ENCODE measurements at regions not wholly inside any gene's neighbourhood (a gene's known extent, or its start where the extent isn't known, plus 50 kb on each side); places are given as distances from the start of the nearest gene placed in this dataset.

DNA sequence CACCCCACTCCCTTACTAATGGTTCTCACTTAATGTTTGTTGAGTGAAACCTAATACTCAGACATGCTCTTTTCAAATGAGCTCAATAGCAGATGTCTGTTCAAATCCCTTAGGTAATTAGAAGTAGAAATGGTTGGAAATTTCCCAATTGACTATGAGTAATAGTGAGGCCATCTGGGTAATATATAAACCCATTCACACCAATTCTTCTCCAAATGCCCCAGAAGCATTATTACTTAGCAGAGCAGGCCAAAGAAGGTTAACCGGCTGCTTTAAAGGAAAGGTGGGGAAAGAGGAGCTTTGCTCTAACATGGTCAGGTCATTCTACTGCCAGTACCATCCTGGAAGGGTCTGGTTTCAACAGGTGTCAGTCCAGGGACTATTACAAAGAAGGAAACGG, 119.5 kb upstream of the MTAP start:
- Mint-ChIP-seq H3K27me3 (peaks cover 0 to 2% (median 0%) of the 10 kb centered on the region in 5 donors), H3K4me1 (peaks cover 2 to 18% (median 14%) of the 10 kb centered on the region in 4 donors), H3K36me3 (no peaks in the 10 kb centered on the region), H3K9me3 (no peaks in the 10 kb centered on the region), H3K27ac (peak overlapping the region in 1 of 10 donors; percentile 31), H3K4me3 (no peak overlapping the region)
- no peak for ATAC-seq
- no peak for DNase-seq
- POLR2A ChIA-PET, result no interaction called here

DNA sequence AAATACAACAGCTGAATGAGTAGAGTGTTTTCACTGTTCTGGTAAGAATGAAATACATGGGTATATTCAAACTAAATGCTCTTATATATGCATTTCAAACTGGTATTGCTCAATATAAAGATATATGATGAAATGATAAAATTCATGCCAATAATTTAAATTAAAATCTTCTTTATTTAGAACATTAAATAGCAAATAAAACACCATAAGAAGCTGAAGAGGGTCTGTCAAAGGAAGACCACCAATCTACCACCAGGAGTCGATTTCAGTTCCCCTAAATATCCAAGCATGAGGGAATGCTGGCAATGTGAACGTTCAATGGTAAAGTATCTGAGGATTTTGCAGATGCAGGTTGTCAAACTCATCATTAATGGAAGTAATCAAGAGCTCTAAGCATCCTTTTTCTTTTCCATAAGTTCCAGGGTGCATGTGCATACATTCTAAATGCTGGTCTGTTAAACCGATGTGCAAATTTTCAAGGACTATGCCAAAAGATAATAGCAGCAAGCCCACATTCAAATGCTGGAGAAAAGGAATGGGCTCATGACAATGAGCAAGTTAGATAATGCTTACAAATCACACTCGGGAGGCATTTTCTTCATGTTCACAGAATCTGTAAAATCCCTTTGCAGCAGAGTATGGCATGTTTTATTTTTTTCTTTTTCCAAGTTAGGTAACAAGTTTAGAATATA, 118.8 kb upstream of the MTAP start:
- POLR2A ChIA-PET, result no interaction called here
- H3K27ac Mint-ChIP-seq, result no peak overlapping the region
- DNase-seq (no peak), ATAC-seq (no peak)
- H3K4me3 Mint-ChIP-seq, result no peak overlapping the region
- H3K36me3 Mint-ChIP-seq, result no peaks in the 10 kb centered on the region
- H3K9me3 Mint-ChIP-seq, result no peaks in the 10 kb centered on the region
- peaks cover 2 to 24% (median 17%) of the 10 kb centered on the region in 4 donors for H3K4me1 Mint-ChIP-seq
- H3K27me3 Mint-ChIP-seq, result peaks cover 0 to 2% (median 0%) of the 10 kb centered on the region in 5 donors

DNA sequence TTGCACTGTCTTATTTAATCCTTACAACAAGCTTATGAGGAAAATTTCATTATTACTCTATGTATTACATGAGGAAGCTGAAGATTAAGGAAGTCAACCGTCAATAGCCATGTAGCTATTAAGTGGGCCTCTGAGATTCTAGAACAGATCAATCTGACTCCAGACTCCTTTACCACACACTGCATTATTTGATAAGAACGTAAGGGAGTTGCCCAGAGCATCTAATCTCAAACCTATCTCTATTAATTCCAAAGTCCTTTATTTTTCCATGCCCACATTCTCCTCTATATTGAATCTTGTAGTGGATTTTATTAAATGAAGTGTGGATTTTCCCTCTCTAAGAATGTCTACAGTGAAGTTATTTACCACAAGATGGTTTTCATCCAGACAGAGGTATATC, 118.2 kb upstream of the MTAP start:
- no peak for ATAC-seq
- Mint-ChIP-seq H3K9me3 (no peaks in the 10 kb centered on the region), H3K4me3 (no peak overlapping the region), H3K36me3 (no peaks in the 10 kb centered on the region), H3K4me1 (peaks cover 3 to 26% (median 18%) of the 10 kb centered on the region in 4 donors), H3K27ac (peak overlapping the region in 1 of 10 donors; percentile 28), H3K27me3 (peaks cover 0 to 2% (median 0%) of the 10 kb centered on the region in 5 donors)
- POLR2A ChIA-PET, result no interaction called here
- no peak for DNase-seq

DNA sequence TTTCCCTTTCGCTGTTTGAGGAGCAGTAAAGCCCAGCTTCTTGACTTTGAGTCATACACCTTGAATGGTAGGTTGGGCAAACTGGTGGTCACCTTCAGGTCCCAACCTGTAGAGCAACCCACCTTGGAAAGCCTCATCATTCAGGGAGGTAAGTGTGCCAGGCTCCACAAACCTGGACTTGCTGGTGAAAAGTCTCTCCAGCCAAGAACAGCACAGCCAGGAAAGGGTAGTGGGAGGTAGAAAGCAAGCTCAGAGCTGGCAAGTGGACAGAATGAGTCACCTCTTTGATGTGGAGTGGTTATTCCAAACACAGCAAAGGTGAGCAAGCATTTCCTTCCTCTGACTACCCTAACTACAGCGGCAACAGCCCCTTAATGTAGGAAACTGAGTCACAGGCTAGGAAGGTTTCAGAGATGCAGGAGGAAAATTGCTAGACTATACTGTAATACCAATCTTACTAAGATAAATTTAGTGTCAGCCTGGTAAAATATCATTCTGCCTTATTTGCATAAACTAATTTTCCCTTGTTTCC, 117.5 kb upstream of the MTAP start:
- no peak for DNase-seq
- POLR2A ChIA-PET, result no interaction called here
- H3K27me3 Mint-ChIP-seq, result peaks cover 0 to 2% (median 0%) of the 10 kb centered on the region in 5 donors
- peaks cover 5 to 29% (median 18%) of the 10 kb centered on the region in 4 donors for H3K4me1 Mint-ChIP-seq
- H3K27ac Mint-ChIP-seq, result peak overlapping the region in 1 of 10 donors; percentile 48
- ATAC-seq, result no peak
- no peaks in the 10 kb centered on the region for H3K36me3 Mint-ChIP-seq
- no peaks in the 10 kb centered on the region for H3K9me3 Mint-ChIP-seq
- H3K4me3 Mint-ChIP-seq, result no peak overlapping the region

DNA sequence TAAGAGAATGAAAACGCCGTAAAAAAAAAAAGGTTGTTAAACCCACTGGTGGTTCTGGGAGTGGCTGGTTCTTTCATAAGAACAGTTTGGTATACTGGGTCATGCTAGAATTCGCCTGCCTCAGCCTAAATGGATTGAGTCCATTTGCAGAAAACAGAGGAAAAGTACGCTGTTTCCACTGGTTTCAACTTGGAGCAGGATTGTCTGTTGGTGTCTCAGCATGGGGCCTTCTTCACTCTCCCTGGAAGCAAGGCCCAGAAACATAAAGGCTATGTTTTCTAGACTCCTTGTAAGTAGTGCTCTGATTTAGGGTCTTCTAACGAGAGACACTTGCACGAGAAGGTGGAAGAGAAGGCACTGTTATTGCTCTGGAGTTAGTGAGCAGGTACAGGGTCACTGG, 116.9 kb upstream of the MTAP start:
- DNase-seq, result no peak
- no peaks in the 10 kb centered on the region for H3K36me3 Mint-ChIP-seq
- H3K27ac Mint-ChIP-seq, result no peak overlapping the region
- no peak for ATAC-seq
- H3K4me3 Mint-ChIP-seq, result no peak overlapping the region
- H3K9me3 Mint-ChIP-seq, result no peaks in the 10 kb centered on the region
- POLR2A ChIA-PET, result no interaction called here
- peaks cover 5 to 29% (median 18%) of the 10 kb centered on the region in 4 donors for H3K4me1 Mint-ChIP-seq
- H3K27me3 Mint-ChIP-seq, result peaks cover 0 to 1% (median 0%) of the 10 kb centered on the region in 5 donors

DNA sequence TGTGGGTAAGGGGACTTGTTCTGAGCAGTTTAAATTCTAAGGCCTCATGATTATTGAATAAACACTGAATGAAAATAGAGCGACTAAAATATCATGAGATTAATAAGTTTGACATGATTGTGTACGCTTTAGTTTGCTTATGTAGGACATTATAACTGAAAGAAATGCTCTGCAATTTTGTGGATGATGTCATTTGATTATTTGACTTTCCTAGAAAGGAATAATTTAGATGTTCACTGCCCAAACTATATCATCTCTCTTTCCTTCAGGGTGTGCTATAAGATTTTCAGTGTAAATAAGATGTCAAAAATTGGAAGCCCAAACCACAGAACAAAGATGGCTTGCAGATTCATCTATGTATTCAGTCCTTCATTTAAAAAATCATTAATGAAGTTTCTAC, 115.7 kb upstream of the MTAP start:
- ATAC-seq, result no peak

GRCh38 chr9:21687351-21687750, 115.1 kb upstream of the MTAP start:
- POLR2A ChIA-PET, result no interaction called here
- Mint-ChIP-seq H3K4me3 (no peak overlapping the region), H3K36me3 (no peaks in the 10 kb centered on the region), H3K27me3 (peaks cover 0 to 9% (median 0%) of the 10 kb centered on the region in 5 donors), H3K4me1 (peaks cover 5 to 29% (median 18%) of the 10 kb centered on the region in 4 donors), H3K9me3 (no peaks in the 10 kb centered on the region), H3K27ac (peak overlapping the region in 1 of 10 donors; percentile 8)
- DNase-seq (no peak), ATAC-seq (no peak)

More for the DNA sequence above, 115.7 kb upstream of the MTAP start:
- POLR2A ChIA-PET, result no interaction called here
- H3K27ac Mint-ChIP-seq, result no peak overlapping the region
- no peak for DNase-seq
- no peak overlapping the region for H3K4me3 Mint-ChIP-seq
- H3K9me3 Mint-ChIP-seq, result no peaks in the 10 kb centered on the region
- peaks cover 5 to 29% (median 18%) of the 10 kb centered on the region in 4 donors for H3K4me1 Mint-ChIP-seq
- H3K27me3 Mint-ChIP-seq, result peaks cover 0 to 2% (median 0%) of the 10 kb centered on the region in 5 donors
- no peaks in the 10 kb centered on the region for H3K36me3 Mint-ChIP-seq

GRCh38 chr9:21688108-21689102, 114.0 kb upstream of the MTAP start:
- POLR2A ChIA-PET, result interaction anchor here (0.5 kb wide), 1 partner anchor 329 kb away, joined by 3 read pairs; no protein-coding TSS in a partner anchor
- H3K36me3 Mint-ChIP-seq, result no peaks in the 10 kb centered on the region
- no peak for ATAC-seq
- H3K27me3 Mint-ChIP-seq, result peaks cover 0 to 13% (median 0%) of the 10 kb centered on the region in 5 donors
- peak overlapping the region in 6 of 10 donors; percentile 3 to 76 (median 44) for H3K27ac Mint-ChIP-seq
- DNase-seq, result no peak
- peaks cover 5 to 29% (median 18%) of the 10 kb centered on the region in 4 donors for H3K4me1 Mint-ChIP-seq
- peak overlapping the region in 5 of 10 donors; percentile 9 to 64 (median 35) for H3K4me3 Mint-ChIP-seq
- no peaks in the 10 kb centered on the region for H3K9me3 Mint-ChIP-seq

- Mint-ChIP-seq H3K4me1 (peaks cover 4 to 24% (median 14%) of the 10 kb centered on the region in 4 donors), H3K9me3 (no peaks in the 10 kb centered on the region), H3K36me3 (no peaks in the 10 kb centered on the region), H3K27me3 (peaks cover 0 to 13% (median 0%) of the 10 kb centered on the region in 5 donors), H3K4me3 (no peak overlapping the region), H3K27ac (no peak overlapping the region)
- DNase-seq, result no peak
- POLR2A ChIA-PET, result no interaction called here
- ATAC-seq, result no peak
Measured at GRCh38 chr9:21689854-21690253, 112.6 kb upstream of the MTAP start.

DNA sequence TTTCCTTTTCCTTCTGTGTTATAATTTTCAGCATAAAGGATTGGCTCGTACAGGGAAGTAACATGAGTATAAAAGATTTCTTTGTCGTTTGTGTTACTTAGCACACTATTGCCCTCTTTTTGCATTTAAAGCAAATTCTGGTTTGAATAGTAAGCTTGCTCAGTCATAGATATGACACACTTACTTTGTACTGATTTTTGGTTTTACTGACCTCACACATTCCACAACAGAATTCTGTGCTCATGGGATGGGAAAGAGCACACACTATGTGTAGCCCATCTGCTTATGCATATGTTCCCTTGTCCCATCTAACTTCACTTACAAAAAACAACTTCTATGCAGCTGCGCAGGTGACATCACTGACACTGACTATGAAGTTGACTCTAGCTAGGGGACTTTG, 111.9 kb upstream of the MTAP start:
- DNase-seq, result no peak
- POLR2A ChIA-PET, result no interaction called here
- Mint-ChIP-seq H3K27ac (no peak overlapping the region), H3K4me1 (peaks cover 3 to 18% (median 9%) of the 10 kb centered on the region in 4 donors), H3K4me3 (no peak overlapping the region), H3K36me3 (no peaks in the 10 kb centered on the region), H3K27me3 (peaks cover 0 to 13% (median 0%) of the 10 kb centered on the region in 5 donors), H3K9me3 (peaks cover 0 to 4% (median 0%) of the 10 kb centered on the region in 9 donors)
- no peak for ATAC-seq

GRCh38 chr9:21692390-21692789, 110.0 kb upstream of the MTAP start:
- Mint-ChIP-seq H3K4me3 (no peak overlapping the region), H3K4me1 (peaks cover 3 to 13% (median 6%) of the 10 kb centered on the region in 4 donors), H3K27me3 (peaks cover 0 to 13% (median 0%) of the 10 kb centered on the region in 5 donors), H3K36me3 (no peaks in the 10 kb centered on the region), H3K27ac (no peak overlapping the region), H3K9me3 (peaks cover 0 to 4% (median 0%) of the 10 kb centered on the region in 9 donors)
- ATAC-seq (no peak), DNase-seq (no peak)
- POLR2A ChIA-PET, result no interaction called here

GRCh38 chr9:21694424-21694823, 108.0 kb upstream of the MTAP start:
- ATAC-seq (no peak), DNase-seq (no peak)
- H3K36me3 Mint-ChIP-seq, result no peaks in the 10 kb centered on the region
- H3K27ac Mint-ChIP-seq, result no peak overlapping the region
- H3K4me3 Mint-ChIP-seq, result no peak overlapping the region
- H3K27me3 Mint-ChIP-seq, result peaks cover 0 to 13% (median 0%) of the 10 kb centered on the region in 5 donors
- H3K9me3 Mint-ChIP-seq, result peaks cover 0 to 4% (median 0%) of the 10 kb centered on the region in 9 donors
- POLR2A ChIA-PET, result no interaction called here
- H3K4me1 Mint-ChIP-seq, result peaks cover 0 to 2% (median under 1%) of the 10 kb centered on the region in 4 donors
